HG02943 (cell line): ENCODE measurements at regions not wholly inside any gene's neighbourhood (a gene's known extent, or its start where the extent isn't known, plus 50 kb on each side); places are given as distances from the start of the nearest gene placed in this dataset.

Experiments
- ATAC-seq: cut with Tn5 transposase; IDR thresholded peaks from one replicate; pipeline ENCODE4 v1.9.1; 2021; ENCODE audit warnings: mild to moderate bottlenecking, low read depth, moderate library complexity; ENCODE audit not compliant: unreplicated experiment

DNA sequence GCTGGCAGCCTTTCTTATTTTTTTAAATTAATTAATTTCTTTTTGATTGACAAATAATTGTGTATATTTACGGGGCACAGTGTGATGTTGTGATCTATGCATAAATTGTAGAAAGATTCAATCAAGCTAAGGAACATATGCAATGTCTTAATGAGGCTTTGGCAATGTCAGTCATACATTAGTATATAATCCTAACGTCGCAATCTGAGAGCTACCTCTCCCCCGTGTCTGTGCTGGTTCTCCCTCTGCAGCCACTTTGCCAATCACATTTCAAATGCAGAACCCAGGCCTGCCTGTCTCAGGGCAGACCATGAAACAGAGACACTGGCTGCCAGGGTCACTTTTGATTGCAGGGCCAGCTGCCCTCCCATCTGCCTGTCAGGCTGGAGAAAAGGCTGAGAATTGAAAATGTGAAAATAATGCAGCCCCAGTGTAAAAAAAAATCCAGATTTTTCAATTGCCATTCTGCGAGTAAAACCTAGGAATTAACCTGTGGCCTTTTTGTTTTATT is 56.3 kb downstream of the SLC24A2 start:
- ATAC-seq = no peak

DNA sequence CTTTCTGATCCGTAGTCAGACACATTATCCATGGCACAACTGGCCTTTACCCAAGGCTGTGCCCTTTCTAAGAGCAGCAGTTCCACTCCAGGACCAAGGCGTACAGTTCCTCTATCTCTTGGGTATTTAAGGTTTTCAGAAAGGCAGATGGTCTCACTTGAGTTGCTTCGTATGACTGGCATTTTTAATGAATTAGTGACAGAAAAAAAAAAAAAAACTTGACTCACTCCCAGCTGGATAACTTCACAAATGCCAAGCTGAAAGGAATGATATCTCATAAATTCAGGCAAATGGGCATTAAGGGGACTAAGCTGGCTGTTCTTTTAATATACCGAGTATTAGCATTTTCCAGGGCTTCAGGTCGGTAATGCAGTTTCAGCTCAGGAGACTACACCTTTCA is 60.7 kb downstream of the SLC24A2 start:
- no peak for ATAC-seq

DNA sequence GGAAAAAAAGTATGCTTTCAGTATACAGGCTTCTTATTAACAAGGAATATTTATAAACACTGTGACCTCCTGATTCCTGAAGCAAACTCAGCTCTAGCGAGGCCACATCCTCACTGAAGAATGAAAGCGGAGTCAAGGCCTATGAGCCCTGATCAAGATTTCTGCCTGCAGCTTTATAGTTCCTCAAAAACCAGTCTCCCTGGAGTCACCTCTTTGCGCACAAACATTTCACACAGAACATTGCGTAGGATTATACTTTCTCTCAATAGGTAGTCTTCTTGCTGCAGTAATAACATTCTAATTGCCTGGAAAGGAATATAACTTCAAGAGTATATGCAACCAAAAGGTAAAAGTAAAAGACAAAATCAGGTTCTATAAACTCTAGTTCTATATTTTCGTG is 62.9 kb downstream of the SLC24A2 start:
- no peak for ATAC-seq

DNA sequence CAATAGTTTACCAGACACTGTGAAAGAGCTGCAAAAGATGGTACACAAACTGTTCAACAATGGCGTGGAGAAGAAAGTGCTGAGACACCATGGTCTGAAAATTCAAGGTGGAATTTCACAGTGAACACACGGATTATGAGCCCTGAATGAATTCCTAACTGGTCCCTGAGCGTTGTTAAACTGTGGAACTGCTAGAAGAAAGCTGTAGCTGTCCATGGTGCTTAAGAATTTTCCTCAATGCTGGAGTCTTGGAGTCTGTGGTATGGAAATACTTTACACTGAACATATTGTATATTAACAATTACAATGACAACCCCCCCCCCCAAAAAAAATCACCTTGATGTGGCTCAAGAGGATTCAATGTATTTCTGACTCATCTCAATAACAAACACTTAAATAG is 68.5 kb downstream of the SLC24A2 start:
- no peak for ATAC-seq

DNA sequence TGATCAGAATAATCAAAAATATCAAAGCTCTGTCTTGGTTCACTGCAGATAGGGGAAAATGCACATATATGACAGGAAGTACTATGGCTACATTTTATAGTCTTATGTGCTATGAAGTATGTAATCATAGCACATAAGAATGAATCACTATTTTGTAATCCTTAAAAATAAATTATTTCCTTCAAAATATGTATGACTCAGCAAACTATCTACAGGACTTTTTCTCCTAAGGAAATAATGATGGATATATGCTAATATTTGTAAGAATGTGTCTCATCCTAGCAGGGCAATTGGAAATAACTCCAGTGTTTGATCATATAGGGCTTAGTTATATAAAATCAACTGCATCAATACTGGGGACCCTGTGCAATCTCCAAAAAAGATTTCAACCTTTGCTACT is 85.1 kb downstream of the SLC24A2 start:
- ATAC-seq = no peak

DNA sequence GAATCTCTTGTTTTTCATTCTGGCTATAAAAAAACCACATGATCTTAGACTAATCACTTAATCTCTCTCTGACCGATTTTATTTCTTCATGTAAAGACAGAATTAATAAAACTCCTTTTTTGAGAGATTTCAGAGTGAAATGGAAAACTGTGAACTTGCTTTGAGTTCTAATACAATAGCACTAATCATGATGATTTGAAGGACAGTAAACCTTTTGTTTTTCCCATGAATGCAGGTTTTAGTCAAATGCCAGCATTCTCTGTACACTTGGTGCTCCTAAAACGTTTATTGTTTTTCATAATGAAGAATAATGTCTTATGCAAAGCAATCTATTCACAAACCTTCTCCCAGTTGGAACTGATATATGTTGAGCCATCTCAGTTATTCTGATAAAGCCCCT is 86.8 kb downstream of the SLC24A2 start:
- no peak for ATAC-seq

DNA sequence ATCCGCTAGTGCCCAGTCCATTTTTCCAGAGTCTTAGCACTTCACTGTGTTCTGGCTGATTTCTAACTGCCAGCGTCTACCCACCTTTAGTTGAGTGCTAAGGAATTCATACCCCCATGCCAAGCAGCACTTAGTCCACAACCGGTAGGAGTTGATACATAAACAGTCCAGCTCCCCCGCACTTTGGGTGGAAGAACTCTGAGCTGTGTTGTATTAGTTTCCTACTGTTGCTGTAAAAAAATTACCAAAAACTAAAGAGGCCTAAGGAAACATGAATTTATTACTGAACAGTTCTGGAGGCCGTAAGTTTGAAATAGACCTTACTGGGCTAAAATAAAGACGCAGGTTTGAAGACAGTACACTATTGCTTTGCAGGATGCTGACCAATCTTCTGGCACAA is 87.6 kb downstream of the SLC24A2 start:
- ATAC-seq = no peak

DNA sequence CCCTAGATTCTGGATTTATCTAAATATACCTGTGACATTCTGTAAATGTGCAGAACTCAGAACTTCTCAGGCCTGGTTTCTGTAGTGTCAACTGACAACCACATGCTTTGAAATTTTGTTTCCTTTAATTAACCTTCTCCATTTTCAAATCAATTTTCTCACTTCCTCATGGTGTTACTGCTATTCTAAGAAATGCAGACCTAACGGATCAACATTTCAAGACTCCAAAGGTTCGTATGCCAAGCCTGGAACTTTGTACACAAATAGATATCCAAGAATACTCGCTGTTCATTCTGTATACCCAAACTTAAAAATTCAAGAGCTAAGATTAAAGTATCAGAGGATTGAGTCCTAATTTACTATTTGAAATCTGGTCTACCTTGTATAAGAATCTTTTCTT is 88.1 kb downstream of the SLC24A2 start:
- no peak for ATAC-seq

DNA sequence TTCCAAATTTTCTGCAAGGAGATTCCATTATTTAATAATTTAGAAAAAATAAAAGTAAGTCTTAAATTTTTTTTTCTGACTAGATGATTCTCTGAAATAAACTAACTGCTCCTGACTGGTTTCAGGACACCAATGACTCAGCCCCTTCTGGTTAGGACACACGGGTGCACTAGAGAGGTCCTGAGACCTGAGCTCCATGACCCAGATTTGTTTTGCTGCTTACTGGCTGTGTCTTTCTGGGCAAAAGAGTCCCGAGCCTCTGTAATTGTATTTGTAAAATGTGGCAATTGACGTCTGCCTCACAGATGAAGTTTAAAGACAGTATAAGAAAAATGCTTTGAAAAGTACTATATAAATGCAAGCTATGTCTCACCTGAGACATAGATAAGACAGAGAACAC is 89.1 kb downstream of the SLC24A2 start:
- no peak for ATAC-seq

DNA sequence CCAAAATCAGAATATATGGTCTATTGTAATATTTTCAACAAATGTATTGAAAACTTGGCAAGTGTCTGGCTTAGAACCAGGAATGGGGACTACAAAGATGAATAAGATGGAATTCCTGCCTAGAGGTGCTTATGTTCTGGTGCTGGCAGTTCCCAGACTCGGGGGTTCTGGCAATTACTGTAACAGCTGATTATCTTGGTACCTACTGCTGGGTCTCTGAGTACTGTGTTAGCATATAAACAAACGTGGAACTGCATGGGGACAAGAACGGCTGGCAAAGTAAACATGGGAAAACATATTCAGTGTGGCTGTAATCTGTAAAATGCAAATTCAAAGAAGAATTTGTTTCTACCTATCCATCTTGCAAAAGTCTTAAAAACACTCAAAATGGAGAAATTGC is 89.9 kb downstream of the SLC24A2 start:
- no peak for ATAC-seq

DNA sequence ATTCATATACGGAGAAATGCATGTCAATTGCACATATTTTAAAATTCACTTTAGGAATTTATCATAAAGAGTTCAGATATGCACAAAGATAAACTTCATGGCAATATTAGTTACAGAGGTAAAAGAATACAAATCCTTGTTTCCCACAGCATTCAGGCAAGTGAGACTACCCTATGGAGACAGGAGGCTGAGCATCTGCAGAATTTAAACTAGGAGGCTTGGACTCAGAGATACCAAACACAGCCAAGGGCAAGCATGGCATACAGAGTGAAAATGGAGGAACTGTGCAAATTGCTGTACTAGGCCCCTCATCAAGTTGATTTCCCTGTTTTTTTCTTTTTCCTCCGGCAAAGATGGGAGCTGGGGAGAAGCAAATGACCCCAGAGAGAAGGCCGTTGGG is 94.2 kb downstream of the SLC24A2 start:
- ATAC-seq = no peak

DNA sequence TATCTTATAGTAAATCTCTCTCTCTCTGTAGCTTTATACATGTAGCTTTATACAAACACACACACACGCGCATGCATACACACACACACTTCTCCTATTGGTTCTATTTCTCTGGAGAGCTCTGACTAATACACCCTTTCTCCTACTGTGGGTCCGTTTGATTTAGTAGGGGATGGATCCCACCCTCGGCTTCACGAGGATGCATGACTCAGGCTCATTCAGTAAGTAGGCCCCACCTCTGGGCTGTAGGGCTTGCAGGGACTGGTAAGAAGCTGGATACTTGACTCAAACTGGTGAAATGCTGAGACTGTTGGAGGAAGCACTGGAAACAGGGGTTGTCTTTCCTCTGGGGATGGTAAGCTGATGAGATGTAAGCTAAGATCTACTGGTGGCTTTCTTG is 98.7 kb downstream of the SLC24A2 start:
- ATAC-seq = no peak

DNA sequence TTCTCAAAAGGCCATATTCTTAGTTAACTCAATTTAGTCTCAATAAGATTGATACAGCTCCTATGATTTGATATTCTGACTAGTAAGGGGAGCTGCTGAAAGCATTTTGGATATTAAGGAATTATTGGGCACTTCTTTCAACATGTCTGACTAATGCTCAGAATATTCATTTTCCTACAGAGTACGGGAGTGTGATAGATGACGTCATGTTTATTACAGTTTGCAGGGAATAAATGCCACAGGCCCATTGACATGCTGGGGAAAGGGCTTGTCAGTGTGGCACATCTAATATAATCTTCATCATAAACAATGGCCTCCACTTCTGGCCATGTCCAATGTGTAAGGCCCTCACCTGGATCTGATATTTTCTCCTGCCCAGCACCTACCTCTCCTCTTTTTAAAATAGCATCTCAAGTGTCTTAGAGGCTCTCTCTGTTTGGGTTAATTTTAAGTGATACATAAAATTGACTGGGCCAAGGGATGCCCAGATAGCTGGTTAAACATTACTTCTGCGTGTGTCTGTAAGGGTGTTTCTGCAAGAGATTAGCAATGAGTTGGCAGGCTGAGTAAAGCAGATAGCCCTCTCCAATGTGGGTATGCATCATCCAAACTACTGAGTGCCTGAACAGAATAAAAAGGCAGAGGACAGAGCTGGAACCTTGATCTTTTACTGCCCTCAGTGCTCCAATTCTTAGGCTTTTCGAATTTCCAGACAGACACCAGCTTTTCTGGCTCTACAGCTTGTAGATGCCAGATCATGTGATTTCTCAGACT is 99.3 kb downstream of the SLC24A2 start:
- ATAC-seq = no peak

DNA sequence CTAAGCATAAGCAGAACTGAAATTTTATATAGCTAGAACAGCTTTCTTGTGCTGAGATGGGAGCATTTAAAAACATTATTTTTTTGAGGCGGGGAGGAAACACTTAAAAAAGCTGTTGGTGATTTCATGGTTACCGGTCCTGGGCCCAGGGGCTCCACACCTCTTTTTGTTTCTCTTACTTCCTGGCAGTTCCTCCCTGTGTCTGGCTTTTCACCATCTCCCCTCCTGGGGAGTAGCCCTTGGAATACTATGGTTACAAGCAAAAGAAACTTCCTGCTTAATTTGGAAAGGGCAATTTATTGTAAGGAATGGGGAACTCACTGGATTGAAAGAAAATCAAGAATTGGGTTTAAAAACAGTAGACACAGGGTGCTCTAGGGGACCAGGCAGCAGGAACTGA is 105.1 kb downstream of the SLC24A2 start:
- no peak for ATAC-seq

DNA sequence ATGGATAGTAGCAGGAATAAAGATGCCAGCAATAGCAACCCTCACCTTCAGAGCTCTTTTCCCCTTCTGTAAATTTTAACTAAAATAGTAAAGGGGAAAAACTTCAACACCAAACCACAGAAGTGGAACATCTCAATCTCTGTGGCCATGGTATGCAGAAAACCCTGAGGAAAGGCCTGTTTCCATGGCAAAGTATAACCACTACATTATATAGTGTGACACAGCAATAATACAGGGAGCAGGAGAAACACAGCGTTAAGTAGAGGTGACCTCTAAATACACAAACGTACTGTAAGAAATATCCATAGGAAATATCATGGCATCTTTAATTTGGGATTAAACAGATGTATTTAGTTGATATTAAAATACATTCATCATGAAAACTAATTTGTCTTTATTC is 106.4 kb downstream of the SLC24A2 start:
- no peak for ATAC-seq

DNA sequence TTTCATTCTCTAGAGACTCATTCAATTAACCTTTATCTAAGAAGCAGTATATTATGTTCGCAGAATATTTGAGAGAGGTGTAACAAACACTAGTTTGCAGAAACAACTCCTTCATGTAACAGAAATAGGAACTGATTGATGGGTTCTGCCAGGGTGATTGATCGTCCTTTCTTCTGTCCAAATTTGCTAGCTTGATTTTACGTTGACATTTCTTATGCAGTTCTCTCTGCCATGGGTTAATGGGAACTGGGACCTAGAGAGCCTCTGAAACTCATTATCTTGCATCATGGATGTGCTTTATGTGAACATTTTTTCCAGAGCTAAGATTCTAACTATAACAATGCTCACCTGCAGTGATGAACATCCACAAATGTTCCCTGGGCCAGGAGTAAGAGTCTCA is 107.0 kb downstream of the SLC24A2 start:
- ATAC-seq = no peak

DNA sequence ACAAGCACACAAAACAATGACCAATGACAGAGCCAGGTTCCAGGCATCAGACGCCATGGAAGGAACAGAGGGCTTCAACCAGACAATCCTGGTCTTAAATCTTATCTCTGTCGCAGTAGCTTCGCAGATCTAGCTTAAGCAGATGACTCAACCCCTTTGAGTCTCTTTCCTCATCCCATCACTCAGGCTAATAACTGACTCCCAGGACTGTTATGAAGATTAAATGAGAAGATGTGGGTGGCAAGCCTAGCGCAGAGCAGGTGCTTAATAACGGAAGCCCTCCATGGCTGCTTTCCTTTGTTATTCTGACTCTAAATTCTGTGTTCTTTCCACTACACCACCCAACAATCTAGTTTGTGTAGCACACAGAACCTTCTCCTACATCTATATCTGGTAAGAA is 110.9 kb downstream of the SLC24A2 start:
- ATAC-seq = no peak

DNA sequence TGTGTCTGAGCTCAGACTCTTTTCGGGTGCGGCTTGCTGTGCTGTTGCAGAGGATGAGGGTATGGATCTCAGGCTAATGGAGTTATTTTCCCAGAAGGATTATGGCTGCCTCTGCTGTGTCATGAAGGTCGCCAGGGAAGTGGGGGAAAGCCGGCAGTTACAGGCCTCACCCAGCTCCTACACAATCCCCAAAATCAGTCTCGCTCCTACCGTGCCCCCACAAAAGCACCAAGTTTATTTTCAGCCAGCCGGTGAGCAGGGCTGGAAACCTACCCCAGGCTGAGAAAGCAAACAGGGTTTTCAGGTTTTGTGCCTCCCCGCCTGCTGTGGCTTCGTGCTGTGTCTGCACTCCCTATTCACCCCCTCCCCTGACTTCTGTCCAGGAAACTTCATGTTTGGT is 113.3 kb downstream of the SLC24A2 start:
- ATAC-seq = no peak

DNA sequence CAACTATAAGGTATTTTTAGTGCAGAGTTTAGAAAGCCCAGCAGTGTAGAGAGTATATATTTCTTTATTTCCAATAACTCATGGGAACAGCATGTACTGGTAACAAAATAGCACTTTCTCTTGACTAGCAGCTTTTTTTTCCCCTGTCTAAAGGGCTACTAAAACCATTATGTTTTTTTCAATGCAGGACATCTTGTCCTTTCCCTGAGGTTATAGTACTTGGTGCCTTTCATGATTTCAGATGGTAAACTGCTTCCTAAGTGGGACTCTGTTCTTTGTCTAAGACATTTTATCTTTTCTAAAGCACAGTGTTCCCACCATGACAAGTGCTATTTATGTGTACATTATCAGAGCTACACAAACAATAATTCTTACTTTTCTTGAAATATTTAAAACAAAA is 122.3 kb downstream of the SLC24A2 start:
- no peak for ATAC-seq

DNA sequence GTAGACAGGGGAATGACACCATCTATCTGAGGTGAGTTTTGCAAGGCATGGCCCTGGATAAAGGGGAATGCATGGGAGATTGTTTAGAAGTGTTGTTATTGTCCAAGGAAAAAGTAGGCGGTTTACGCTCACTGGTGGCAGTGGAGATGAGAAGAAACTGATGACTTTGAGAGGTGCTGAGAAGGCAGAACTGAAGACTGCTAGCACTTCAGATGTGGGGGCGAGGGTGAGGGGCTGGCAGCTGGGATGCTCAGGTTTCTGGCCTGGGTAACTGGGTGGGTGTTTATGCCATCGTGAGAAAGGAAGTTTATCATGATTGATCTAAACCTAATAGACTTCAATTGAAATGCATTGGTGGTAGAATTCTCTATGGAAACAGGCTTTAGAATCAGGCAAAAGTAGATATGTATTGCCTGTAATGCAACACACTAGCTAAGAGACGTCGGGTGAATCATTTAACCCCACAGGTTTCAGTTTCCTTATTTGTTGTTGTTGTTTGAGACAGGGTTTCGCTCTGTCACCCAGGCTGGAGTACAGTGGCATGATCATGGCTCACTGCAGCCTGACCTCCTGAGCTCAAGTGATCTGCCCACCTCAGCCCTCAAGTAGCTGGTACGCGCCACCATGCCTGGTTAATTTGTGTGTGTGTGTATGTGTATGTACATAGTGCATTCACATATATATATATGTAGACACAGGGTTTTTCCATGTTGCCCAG is 123.5 kb downstream of the SLC24A2 start:
- ATAC-seq = peak; percentile 100

DNA sequence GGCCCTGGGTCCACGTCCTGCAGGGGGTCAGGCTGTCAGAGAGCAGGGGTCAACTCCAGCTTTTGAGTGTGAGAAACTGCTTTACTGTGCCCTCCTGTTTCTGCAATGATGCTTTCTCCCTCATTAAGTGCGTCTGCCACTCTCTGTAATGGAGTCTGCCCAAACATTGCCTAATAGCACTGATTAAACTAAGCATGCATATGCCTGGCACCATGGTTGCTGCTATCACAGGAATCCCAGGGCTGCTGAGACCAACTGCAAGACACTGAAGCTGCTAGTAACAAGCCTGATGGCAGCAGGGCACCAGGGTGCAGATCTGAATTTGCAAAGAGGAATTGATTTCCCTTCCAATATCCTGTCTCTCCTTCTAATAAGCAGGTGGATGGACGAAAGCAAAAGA is 125.3 kb downstream of the SLC24A2 start:
- ATAC-seq = no peak

DNA sequence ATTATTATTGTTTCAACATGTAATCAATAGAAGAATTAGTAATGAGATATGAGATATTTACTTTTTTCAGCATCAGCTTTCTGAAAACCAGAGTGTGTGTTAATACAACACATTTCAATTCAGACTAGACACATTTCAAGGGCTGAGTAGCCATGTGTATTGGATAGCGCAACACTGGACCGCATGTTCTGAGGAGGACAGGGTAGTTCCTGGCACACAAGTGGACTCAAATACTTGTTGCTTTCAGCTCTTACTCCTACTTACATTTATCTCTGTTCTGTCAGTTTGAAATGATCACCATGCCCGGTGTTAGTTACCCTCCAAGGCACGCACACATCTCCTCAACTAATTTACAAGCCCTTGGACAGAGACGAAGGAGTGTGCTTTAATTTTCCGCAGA is 126.6 kb downstream of the SLC24A2 start:
- ATAC-seq = no peak
